Amniotic stem cell (primary cell): ENCODE measurements at regions not wholly inside any gene's neighbourhood (a gene's known extent, or its start where the extent isn't known, plus 50 kb on each side); places are given as distances from the start of the nearest gene placed in this dataset.

Source experiments
- DNase-seq: peaks from one replicate; lab custom pipeline; 2025; lab: John Stamatoyannopoulos, UW

DNA sequence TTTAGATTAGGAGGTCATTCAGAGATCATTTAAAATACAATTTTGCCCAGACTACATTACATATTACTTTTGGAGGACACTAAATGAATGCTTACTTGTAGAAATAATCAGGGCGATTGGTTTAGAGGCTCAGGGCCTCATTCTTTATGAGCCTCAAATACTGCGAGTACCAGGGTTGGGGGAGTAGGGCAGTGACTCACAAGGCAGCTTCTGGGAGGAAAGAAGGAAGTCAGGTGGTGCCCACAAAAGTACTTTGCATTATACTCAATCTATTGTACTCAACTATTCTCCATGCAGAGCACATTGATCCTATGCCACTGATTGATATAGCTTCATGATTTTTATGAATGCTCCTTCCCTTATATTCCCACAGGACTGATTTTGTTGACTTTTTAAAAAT is 166.9 kb downstream of the SOCS6 start:
- DNase-seq = no peak

DNA sequence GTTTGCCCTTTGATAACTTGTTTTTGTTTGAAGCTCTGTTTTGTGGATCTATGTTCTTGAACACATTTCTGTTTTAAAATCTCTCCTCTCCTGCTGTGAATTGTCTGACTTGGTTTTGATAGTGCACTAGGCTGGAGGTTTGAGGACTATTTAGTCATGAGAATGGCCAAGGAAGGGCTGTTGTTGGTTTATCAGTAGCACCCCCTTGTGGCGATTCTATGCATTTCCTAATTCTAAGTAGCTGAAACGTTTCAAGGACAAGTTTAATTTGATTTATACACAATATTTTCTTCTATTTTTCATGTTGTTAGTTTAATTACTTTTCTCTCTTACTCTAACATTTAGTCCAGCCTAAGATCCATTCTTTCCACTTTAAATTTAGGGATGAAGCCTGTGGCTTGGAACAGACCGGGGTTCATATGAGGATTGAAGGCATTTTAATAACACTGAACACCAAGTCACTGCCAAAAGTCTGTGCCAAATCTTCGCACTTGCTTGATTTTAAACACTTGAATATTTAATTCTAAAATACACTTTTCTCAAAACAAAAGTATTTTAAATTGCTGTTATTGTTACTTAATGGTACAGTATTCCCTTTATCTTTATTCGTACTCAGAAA is 166.0 kb downstream of the SOCS6 start:
- DNase-seq = peak; percentile 34

DNA sequence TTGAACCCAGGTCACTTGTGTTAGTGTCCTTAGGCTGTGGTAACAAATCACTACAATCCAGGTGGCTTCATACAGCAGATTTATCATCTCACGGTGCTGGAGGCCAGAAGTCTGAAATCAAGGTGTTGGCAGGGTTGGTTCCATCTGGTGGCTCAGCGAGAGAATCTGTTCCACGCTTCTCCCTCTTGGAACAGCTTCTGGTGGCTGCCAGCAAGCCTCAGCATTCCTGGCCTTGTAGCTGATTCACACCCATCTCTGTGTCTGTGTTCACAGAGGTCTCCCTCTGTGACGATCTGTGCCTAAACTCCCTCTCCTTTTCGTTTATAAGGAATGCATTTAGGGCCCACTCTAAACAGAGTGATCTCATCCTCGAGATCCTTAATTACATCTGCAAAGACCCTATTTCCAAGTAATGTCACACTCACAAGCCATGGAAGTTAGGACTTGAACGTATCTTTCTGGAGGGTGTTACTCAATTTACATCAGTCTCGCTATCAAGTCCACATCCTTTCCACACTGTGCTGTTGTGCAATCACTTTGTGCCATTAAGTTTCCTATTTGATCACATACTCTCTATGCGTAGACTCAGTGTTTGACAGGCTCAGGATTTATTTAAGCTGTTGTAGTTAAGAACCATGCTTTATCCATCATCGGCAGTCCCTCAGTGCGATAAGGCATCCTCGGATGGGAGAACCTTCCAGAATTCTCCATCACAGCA is 164.4 kb downstream of the SOCS6 start:
- DNase-seq = no peak

DNA sequence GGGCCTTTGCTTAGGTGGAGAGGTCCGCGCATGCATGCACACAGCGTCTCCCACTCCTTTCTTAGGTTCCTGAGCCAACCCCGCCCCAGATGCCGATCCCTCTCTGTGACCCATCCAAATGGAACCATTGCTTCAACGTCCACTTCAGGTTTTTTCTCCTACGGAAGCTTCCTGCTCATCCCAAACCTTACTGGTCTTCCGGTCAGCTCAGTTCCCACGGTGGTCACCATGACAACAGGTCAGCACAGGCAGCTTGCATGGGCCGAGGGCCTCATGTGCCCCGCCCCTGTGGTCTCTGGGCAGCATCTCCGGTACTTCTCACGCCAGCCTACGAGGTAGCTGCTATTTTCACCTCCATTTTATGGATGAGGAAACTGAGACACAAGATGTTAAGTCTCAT is 163.7 kb downstream of the SOCS6 start:
- no peak for DNase-seq

DNA sequence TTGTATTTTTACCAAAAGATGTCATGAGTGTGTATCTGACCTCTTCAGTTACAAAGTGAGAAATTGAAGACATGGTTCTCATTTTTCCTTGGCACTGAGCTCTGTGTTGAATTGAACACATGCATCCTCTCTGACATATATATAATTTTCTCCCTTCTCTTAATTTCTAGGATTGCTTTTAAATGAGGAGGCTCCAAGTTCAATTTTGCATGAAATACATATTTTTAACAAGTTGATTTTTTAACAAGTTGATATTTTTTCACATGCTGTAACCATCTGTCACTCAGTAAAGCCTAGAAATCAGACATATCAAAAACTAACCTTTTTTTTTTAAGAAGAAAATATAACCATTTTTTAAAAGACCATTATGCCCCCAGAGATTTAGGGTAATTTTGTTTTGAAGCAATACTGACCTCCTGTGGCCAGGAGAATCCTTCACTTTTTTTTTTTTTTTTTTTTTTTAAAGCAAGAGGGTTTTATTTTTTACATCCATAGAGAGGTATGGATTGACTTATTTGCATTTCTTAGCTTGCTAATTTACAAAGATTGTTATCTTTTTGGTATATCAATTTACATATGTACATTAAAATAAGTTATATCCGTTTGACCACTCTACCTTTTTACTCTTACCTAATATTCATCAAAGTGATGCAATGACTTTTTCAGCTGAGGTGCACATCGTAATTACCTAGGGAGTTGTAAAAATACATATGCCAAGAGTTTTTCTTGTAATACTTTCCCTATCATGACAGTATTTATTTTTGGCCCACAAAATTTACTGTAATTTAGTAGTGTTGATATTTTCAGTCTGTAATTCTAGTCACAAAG is 161.8 kb downstream of the SOCS6 start:
- no peak for DNase-seq

DNA sequence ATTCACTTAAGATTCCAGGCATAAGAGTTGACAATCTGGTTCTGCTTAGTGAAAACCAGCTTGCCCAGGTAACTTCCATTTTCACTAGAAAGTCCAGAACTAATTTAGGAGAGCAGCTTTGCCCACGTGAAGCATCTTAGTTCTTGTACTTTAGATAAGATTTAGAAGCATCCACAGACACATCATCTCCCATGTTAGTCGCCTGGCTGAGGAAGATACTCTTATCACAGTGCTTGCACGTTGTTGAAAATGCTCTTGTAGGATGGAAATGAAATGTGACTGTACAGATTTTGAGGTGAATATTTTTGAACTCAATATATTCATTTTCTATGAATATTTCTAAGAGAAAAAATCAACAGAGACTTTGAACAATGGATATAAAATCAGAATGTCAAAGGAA is 159.7 kb downstream of the SOCS6 start:
- DNase-seq = no peak

DNA sequence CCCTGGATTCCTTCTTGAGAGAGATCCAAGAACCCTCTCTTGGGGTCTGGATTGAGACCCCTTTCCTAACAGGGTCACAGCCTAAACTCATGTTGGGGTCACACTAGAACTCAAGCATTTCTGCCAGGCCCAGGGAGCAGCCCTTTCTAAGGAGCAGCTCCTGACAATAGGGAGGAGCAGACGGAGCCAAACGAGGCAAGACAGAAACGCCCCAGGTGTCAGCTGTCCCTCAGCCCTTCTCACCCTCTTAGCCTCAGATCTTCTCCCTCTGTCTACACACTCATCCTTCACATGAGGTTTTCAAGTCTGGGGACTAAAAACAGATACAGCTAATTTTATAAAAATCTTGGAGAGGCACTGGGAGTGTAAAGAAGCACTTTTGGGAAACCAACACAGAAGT is 157.2 kb downstream of the SOCS6 start:
- no peak for DNase-seq

DNA sequence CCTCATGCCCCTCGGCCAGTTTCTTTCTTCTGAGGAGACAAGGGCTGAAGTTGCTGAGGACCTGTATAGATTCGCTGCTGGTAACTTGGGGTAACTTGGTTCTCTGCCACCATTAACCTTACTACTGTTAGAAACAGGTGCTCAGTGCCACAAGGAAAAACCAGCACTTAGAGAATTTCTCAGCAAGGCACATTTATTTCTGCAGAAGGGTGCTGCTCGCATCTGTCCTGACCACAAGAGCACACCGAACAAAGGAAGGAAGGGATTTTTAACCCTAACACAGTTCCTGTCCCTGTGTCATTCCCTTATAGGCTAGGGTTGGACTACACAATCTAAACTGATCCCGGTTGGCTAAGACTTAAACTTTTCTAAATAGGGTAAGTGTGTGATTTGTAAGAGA is 154.1 kb downstream of the SOCS6 start:
- no peak for DNase-seq

DNA sequence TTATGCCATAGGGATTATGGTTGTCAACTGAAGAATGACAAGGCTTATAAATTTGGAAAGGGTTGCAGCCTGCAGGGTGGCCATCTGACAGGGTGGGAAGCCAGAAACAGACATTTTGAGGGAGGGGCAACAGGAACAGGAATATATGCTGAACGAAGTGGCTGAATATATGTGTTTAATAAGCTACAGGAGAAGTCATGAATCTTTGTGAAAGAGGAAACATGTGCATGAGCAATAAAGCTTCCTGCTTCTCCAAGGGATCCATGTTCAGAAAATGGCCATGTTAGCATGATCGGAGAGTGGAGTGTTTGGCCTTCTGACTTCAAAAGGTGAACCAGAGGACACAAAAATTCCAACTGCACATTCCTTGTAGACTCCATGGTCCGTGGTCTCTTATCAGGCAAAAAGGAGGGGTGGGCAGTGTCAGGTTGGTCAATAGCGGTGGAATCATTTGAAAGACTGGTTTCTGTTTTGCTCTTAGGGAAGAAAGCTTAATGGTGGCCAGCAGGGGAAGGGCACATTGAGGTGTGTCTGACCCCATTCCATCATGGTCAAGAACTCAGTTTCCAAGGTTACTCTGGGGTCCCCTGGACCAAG is 144.1 kb downstream of the SOCS6 start:
- no peak for DNase-seq

DNA sequence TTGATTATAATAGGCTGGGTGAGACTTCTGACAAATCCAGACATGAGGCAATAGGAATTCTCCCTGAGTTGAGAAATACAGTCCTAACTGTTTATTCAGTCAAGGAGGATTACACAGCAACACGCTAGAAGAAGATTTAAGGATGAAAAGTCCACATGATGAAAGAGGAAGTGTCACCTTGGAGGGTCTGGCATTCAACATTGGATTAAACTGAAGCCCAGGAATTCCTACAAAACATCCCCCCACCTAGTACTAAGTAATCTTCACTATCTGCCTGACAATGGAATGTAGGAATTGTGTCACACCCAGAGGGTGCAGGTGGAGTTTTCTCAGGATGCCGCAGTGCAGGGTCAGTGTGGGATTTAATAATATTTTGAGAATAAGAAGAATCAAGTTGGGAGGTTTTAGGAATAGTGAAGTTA is 142.4 kb downstream of the SOCS6 start:
- no peak for DNase-seq

DNA sequence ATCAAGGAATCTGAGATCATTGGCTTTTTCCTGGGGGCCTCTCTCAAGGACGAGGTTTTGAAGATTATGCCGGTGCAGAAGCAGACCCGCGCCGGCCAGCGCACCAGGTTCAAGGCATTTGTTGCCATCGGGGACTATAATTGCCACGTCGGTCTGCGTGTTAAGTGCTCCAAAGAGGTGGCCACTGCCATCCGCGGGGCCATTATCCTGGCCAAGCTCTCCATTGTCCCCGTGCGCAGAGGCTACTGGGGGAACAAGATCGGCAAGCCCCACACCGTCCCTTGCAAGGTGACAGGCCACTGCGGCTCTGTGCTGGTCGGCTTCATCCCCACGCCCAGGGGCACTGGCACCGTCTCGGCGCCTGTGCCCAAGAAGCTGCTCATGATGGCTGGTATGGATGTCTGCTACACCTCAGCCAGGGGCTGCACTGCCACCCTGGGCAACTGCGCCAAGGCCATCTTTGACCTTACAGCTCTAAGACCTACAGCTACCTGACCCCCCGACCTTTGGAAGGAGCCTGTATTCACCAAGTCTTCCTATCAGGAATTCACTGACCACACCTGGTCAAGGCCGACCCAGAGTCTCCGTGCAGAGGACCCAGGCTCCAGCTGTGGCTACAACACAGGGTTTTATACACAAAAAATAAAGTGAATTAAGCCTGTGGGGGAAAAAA is 141.8 kb downstream of the SOCS6 start:
- DNase-seq = no peak

DNA sequence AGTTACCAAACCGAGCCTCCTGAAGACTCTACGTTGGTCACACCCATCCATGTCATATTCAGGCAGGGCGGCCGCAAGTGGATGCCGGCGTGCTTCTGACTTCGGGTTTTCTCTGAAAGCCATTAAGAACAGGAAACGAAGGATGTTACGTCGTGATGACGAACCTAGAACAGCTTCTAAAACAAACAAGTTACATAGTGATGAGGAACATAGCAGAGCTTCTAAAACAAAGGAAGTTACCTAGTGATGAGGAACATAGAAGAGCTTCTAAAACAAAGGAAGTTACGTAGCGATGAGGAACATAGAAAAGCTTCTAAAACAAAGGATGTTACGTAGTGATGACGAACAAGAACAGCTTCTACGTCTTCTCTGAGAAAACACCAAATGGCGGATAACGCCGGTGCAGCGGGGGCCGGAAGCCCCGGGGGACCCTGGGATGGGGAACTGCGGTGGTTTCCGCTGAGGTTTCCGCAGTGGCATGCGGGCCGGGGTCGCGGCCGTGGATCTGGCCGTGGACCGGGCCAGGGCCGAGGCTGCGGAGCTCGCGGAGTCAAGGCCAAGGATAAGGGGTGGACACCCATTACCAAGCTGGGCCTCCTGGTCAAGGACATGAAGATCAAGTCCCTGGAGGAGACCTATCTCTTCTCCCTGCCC is 141.1 kb downstream of the SOCS6 start:
- no peak for DNase-seq

DNA sequence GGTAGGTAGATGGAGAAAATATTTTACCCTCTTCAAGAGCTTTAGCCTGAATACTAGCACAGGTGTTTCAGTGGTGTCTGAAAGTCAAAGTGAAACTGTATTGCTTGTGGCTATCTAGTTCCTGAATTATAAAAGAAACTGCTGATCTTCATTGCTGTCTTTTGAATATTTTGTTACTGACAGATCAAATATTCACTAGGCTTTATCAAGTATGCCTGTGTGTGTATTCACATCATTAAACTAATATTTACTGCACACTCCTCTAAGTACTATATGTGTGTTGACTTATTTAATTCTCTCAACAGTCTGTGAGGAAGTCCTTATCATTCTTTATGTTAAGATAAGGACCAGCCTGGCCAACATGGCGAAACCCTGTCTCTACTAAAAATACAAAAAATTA is 139.6 kb downstream of the SOCS6 start:
- no peak for DNase-seq

DNA sequence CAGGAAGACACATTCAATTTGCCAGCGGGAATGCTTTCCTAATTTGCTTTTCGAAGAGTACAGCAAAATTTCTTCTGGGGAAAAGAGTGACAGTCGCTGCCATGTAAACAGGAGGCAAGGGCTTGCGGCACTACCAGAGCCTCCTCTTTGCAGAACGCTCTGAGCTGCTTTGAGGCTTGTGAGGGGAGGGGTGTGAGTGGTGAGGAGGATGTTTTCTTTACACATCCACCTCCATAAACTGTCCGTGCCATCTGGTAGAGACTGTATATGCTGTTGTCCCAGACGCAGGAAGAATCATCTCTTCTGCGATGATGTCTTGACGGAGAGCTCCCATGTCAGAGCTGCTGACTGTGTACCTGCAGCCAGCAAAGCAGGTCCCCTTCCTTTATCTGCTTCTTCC is 138.0 kb downstream of the SOCS6 start:
- DNase-seq = no peak

DNA sequence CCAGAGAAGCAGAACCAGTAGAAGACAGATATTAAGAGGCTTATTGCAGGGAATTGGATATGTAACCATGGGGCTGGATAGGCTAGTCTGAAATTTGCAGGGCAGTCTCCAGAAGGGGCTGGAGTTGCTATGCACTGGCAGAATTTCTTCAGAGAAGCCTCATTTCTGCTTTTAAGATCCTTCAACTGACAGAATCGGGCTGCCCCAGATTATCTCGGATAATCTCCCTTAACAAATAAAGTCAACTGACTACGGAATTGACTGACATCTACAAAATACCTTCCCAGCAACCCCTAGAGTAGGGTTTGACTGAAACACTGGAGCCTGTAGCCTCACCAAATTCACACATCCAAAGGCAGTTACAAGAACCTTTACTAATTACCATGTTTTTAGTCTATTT is 136.4 kb downstream of the SOCS6 start:
- DNase-seq = no peak

DNA sequence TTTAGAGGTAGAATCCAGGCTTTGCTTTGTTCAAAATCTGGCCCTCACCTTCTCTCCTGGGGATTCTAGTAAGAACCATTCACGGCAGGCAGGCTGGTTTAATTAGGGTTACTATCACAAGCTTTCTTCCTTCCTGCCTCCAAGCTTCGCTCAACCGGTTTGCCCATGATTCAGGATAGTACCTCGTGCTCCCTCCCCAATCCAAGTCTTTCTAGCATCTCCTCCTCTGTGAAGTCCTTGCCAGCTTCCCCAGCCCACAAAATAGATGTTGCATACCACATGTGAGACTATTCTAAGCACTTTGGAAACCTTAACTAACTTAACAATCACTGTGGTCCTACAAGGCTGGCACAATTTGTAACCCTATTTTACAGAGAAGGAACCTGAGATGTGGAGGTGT is 135.1 kb downstream of the SOCS6 start:
- DNase-seq = no peak

DNA sequence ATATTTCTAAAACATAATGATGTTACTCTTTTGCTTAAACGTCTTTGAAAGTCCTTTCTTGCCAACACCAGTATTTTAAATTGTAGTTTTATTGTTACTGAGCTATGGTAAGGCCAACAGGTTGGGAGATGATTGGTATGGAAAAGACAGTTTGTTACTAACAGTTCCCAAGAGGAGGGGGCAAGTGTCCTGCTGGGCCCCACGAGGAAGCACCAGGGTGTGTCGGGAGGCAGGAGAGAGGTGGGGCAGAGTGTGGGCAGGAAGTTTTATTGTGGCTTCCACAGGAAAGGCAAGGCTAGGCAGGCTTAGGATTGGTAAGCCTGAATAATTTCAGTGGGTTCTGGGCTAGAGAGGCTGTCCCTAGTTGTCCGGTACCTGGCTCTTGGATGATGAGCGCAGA is 134.3 kb downstream of the SOCS6 start:
- DNase-seq = no peak

DNA sequence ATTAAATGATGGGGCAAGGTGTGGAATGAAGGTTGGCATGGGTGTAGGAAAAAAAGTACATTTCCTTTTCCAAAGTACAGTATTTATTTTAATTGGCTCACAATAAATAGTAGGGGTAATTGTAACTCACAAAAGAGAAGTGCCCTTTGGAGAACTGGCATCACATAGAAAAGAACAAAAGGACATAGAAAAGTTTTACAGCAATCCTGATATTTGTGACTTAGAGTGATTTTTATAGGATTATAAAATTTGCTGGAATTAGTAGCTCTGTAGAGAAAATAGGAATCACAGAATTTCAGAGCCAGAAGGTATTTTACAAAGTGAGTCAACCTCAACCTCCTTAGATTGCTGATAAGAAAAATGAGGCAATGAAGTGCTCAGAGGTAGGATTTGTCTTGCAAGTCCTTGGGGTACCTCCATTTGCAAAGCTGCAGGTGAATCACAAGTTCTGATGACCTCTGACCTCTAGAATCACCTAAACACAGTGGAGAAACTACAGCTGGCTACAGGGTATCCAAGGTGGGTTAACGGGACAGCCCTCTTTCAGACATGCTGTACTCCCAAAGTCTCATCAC is 133.6 kb downstream of the SOCS6 start:
- no peak for DNase-seq

DNA sequence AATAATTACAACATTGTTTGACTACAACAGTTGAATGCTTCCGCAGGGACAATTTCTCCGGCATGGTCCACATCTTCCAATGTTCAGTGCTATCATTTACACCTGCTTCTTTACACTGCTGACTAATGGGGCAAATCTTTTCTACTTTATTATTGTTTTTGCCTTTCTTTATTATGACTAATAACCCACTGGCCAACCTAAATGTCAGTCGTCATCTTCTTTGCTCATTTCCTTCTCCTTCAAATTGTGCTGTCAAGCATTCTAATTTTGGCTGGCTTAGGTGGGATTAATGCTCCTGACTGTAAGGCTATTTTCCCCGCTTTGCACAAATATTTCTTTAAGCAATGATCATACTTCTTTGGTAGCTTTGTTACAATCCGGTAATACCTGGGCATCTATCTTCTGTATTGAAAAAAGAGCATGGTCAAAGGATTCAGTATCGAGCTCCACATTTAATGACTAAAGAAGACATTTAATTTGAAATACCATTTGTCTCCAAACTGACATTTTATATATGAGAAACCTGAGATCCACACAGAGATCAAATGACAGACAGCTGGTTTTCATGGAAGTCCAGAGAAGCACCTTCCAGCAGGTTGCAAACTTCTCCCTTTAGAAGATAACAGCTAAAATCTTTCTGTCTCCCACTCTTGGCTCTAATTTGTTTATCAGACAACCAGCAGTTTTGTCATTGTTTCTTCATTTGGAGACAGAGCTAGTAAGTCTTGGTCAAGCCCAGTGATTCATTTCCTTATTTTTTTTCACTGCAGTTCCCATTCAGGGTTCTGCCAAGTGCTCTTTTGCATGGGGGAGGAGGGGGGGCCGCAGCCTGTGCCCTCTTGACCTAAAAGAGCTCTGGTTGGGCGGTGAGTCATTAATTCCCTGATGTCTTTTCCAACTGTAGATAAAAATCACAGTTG is 132.9 kb downstream of the SOCS6 start:
- DNase-seq = no peak
